Coronary artery (tissue), 2 donors: ENCODE measurements at regions not wholly inside any gene's neighbourhood (a gene's known extent, or its start where the extent isn't known, plus 50 kb on each side); places are given as distances from the start of the nearest gene placed in this dataset.

Experiments
- DNase-seq: peaks from one replicate; pipeline ENCODE4 v3.0.0-alpha.2; 2017; ENCODE audit warnings: low spot score
- H3K27ac ChIP-seq, 2 donors: fragments of 200-600 bp; sonication (generic); one replicate each; pipeline ENCODE4 v1.5.1; 2016 to 2019
- H3K4me3 ChIP-seq: fragments of 200-600 bp; sonication (generic); 2 replicates; pipeline ENCODE4 v1.5.1; 2016; ENCODE audit warnings: mild to moderate bottlenecking, moderate library complexity
- TF ChIP-seq, protein P1 (sequence below): fragments of 200-600 bp; sonication (generic); IDR thresholded peaks from one replicate; pipeline ENCODE4 v1.5.1; 2019; ENCODE audit warnings: antibody characterized with exemption

DNA sequence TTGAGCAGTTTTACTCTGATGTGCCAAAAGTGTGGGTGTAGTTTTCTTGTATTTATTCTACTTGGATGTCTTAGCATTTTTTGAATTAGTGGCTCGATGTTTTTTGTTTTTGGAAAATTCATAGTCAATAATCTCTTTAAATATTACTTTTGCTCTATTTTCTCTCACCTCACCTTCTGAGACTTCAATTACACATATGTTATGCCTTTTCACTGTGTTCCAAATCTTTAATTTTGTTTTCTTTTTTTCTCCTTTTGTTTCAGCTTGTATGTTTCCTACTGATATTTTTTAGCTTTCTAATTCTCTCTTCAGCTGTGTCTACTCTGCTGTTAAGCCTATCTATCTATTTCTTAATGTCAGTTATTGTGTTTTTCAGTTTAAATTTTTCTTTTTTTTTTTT is 69.5 kb downstream of the ZNF503 start:
- no peak overlapping the region for H3K4me3 ChIP-seq
- TF ChIP-seq, protein P1, sequence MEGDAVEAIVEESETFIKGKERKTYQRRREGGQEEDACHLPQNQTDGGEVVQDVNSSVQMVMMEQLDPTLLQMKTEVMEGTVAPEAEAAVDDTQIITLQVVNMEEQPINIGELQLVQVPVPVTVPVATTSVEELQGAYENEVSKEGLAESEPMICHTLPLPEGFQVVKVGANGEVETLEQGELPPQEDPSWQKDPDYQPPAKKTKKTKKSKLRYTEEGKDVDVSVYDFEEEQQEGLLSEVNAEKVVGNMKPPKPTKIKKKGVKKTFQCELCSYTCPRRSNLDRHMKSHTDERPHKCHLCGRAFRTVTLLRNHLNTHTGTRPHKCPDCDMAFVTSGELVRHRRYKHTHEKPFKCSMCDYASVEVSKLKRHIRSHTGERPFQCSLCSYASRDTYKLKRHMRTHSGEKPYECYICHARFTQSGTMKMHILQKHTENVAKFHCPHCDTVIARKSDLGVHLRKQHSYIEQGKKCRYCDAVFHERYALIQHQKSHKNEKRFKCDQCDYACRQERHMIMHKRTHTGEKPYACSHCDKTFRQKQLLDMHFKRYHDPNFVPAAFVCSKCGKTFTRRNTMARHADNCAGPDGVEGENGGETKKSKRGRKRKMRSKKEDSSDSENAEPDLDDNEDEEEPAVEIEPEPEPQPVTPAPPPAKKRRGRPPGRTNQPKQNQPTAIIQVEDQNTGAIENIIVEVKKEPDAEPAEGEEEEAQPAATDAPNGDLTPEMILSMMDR: no peak
- no peak overlapping the region for H3K27ac ChIP-seq
- no peak for DNase-seq

DNA sequence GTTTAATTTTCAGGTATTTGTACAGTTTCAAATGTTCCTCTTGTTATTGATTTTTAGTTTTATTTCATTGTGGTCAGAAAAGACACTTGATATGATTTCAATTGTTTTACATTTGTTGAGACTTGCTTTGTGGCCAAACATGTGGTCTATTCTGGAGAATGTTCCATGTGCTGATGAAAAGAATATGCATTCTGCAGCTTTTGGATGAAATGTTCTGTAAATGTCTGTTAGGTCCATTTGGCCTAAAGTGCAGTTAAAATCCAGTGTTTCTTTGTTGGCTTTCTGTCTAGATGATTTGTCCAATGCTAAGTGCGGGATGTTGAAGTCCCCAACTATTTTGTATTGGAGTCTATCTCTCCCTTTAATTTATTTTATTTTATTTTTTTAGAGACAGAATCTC is 70.5 kb downstream of the ZNF503 start:
- Histone ChIP-seq H3K4me3 (no peak overlapping the region), H3K27ac (no peak overlapping the region)
- DNase-seq: no peak
- TF ChIP-seq, protein P1: no peak

DNA sequence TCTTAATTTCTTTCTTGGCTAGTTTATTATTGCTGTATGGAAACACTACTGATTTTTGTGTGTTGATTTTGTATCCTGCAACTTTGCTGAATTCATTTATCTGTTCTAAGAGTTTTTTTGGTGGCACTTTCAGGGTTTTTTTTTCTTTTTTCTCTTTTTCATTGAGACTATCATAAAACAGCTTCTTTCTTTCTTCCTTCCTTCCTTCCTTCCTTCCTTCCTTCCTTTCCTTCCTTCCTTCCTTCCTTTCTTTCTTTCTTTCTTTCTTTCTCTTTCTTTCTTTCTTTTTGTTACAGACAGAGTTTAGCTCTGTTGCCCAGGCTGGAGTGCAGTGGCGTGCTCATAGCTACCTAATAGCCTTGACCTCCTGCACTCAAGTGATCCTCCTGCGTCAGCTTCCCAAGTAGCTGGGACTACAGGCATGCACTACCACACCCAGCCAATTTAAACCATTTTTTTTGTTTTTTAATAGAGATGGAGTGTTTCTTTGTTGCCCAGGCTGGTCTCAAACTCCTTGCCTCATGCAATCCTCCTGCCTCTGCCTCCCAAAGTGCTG is 72.3 kb downstream of the ZNF503 start:
- Histone ChIP-seq H3K4me3 (no peak overlapping the region), H3K27ac (no peak overlapping the region)
- TF ChIP-seq, protein P1: no peak
- DNase-seq: no peak

DNA sequence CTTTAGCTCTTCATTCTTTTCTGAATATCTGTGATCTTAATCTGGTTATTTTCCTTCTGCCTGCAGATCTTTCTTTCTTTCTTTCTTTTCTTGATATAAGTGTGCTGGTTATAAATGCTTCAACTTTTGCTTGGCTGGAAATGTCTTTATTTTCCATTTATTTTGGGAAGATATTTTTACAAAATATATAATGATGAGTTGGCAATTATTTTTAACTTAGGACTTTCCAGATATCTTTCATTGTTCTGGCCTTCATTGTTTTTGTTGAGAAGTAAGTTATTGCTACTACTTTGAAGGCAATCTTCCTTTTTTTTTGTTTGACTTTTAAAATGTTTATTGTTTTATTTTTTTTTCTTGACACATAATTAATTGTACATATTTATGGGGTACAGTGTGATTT is 75.3 kb downstream of the ZNF503 start:
- TF ChIP-seq, protein P1: no peak

DNA sequence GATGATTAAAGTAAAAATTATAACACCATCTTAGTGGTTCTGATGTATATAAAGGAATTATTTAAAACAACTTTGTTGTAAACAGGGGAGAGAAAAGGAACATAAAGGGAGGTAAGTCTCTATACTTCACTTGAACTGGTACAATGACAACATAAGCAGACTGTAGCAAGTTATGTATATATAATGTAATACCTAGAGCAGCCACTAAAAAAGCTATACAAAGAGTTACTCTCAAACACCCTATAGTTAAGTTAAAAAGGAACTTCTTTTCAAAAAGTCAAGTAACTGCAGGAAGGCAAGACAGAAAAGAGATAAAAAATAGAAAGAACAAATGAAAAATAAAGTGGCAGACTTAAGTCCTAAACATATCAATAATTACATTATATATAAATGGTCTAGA is 82.3 kb downstream of the ZNF503 start:
- DNase-seq: no peak
- Histone ChIP-seq H3K4me3 (no peak overlapping the region), H3K27ac (no peak overlapping the region)
- TF ChIP-seq, protein P1: no peak

More for the DNA sequence above, 75.3 kb downstream of the ZNF503 start:
- no peak for DNase-seq
- Histone ChIP-seq H3K4me3 (no peak overlapping the region), H3K27ac (no peak overlapping the region)

DNA sequence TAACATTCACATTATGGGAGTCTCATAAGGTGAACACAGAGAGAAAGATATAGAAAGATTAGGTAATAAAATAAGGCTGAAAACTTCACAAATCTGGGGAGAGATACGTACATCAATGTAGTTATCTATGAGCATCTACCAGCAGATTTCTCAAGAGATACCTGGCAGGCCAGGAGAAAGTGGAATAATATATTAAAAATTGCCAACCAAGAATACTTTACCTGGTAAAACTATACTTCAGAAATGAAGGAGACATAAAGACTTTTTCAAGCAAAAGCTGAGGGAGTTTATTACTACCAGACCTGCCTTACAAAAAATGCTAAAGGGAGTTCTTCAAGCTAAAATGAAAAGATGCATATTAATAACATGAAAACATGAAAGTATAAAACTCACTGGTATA is 78.8 kb upstream of the COMTD1 start:
- DNase-seq: no peak
- Histone ChIP-seq H3K4me3 (no peak overlapping the region), H3K27ac (no peak overlapping the region)
- TF ChIP-seq, protein P1: no peak

DNA sequence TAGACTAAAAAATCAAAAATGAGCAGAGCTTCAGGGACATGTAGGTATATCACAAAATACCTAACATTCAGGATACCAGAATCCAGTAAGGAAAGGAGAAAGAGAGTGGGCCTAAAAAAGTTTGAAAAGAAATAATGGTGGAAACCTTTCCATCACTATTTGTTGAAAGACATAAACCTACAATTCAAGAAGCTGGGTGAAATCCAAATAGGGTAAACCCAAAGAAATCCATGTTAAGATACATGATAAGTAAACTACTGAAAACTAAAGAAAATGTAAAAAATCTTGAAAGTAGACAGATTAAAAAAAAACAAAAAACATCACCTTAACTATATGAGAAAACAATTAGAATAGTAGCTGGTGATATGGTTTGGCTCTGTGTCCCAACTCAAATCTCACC is 76.7 kb upstream of the COMTD1 start:
- Histone ChIP-seq H3K27ac (no peak overlapping the region), H3K4me3 (no peak overlapping the region)
- TF ChIP-seq, protein P1: no peak
- no peak for DNase-seq
